HepG2 (cell line): ENCODE measurements at regions not wholly inside any gene's neighbourhood (a gene's known extent, or its start where the extent isn't known, plus 50 kb on each side); places are given as distances from the start of the nearest gene placed in this dataset.

Experiments used
- ATAC-seq: fragments of 200-7000 bp; cut with Tn5 transposase; 3 replicates; pipeline ENCODE4 v1.9.1; 2020; ENCODE audit warnings: mild to moderate bottlenecking, moderate library complexity
- BruUV-seq: library from RNA; stranded (reverse); fragments of 400-500 nt; replicated peaks from 2 replicates; lab custom pipeline; 2021; lab: Mats Ljungman, UMichigan
- CTCF ChIA-PET: fragments of 300-600 bp; formaldehyde crosslinking; extraction: SDS; loops from one replicate; lab custom pipeline; 2021; ENCODE audit warnings: low total read pairs, inconsistent platforms, low intra/inter-chr PET ratio; lab: Yijun Ruan, JAX
- POLR2A ChIA-PET: fragments of 350-600 bp; sonication (Branson Sonifier 250); formaldehyde crosslinking; loops from one replicate; lab custom pipeline; 2020; ENCODE audit warnings: antibody characterized with exemption, inconsistent platforms; lab: Yijun Ruan, JAX
- DNase-seq: peaks from one replicate; pipeline ENCODE4 v3.0.0-alpha.2; 2015; ENCODE audit warnings: low spot score
- FAIRE-seq: peaks from 3 replicates; lab custom pipeline; 2011; peaks lifted over from hg19 to GRCh38; lab: Jason Lieb, UNC
- H2AFZ ChIP-seq: one replicate; pipeline ENCODE4 v1.6.1; 2011; ENCODE audit warnings: low read length, inconsistent platforms
- H3K27ac ChIP-seq: fragments of 300-600 bp; 3 replicates; pipeline ENCODE4 v1.8.0; 2011; ENCODE audit warnings: mixed run types, mild to moderate bottlenecking, mixed read lengths, low read length, inconsistent platforms; ENCODE audit not compliant: insufficient read depth; ENCODE audit errors: extremely low read length
- H3K27me3 ChIP-seq, 2 experiments: fragments of 200-600 bp in 1 of 2; 2 replicates in 1 of 2; 3 replicates in 1 of 2; pipeline versions ENCODE4 v1.6.0 to v1.8.0; 2011; ENCODE audit warnings: low read length in 2 of 2, mild to moderate bottlenecking in 2 of 2, moderate library complexity in 2 of 2, inconsistent platforms in 1 of 2; ENCODE audit not compliant: insufficient read depth in 2 of 2, control insufficient read depth in 1 of 2
- H3K36me3 ChIP-seq, 2 experiments: fragments of 200-600 bp in 1 of 2; replicated peaks in 1 of 2; 2 replicates in 1 of 2; 3 replicates in 1 of 2; pipeline versions ENCODE4 v1.5.1 to v1.8.0; 2011; ENCODE audit warnings: low read length in 2 of 2, inconsistent platforms in 1 of 2; ENCODE audit not compliant: insufficient read depth in 2 of 2, control insufficient read depth in 1 of 2
- H3K4me1 ChIP-seq: 2 replicates; pipeline ENCODE4 v1.5.1; 2012; ENCODE audit warnings: low read length, inconsistent platforms; ENCODE audit not compliant: insufficient read depth
- H3K4me2 ChIP-seq: 2 replicates; pipeline ENCODE4 v1.6.0; 2011; ENCODE audit warnings: low read depth, low read length, inconsistent platforms
- H3K4me3 ChIP-seq, 3 experiments: fragments of 200-600 bp in 1 of 3; sonication (generic), shearing (Covaris generic) in 1 of 3; replicated peaks in 1 of 3; 2 replicates each; pipeline ENCODE4 v1.5.1; 2011 to 2016; ENCODE audit warnings: low read length in 3 of 3, inconsistent platforms in 2 of 3, low read depth in 2 of 3, mild to moderate bottlenecking in 2 of 3, control low read depth in 1 of 3, mixed read lengths in 1 of 3; ENCODE audit not compliant: insufficient read depth in 1 of 3
- H3K79me2 ChIP-seq: one replicate; pipeline ENCODE4 v1.6.1; 2011; ENCODE audit warnings: low read length, inconsistent platforms; ENCODE audit not compliant: insufficient read depth
- H3K9ac ChIP-seq: 2 replicates; pipeline ENCODE4 v1.6.0; 2011; ENCODE audit warnings: mild to moderate bottlenecking, low read depth, low read length, inconsistent platforms; ENCODE audit not compliant: insufficient read depth
- H3K9me3 ChIP-seq: 2 replicates; pipeline ENCODE4 v1.5.1; 2012; ENCODE audit warnings: mild to moderate bottlenecking, low read length
- H4K20me1 ChIP-seq: 2 replicates; pipeline ENCODE4 v1.6.0; 2011; ENCODE audit warnings: inconsistent platforms, mild to moderate bottlenecking, low read length, moderate library complexity; ENCODE audit not compliant: insufficient read depth
- ARID4A ChIP-seq: sonication (generic); formaldehyde crosslinking; IDR thresholded peaks from 2 replicates; pipeline ENCODE4 v1.5.0; 2020; ENCODE audit warnings: mild to moderate bottlenecking, missing genetic modification reagents, borderline replicate concordance
- HCFC1 ChIP-seq: fragments of 150-350 bp; IDR thresholded peaks from 2 replicates; pipeline ENCODE4 v1.6.1; 2014; ENCODE audit warnings: low read depth, low read length
- MAFF ChIP-seq: IDR thresholded peaks from 2 replicates; pipeline ENCODE4 v1.6.1; 2011; ENCODE audit warnings: low read depth, low read length, improper control_type of control experiment
- MAFK ChIP-seq, 2 experiments: IDR thresholded peaks in 1 of 2; conservative IDR thresholded peaks in 1 of 2; 2 replicates each; pipeline ENCODE4 v1.6.1; 2011; ENCODE audit warnings: improper control_type of control experiment in 2 of 2, low read length in 2 of 2
- SCMH1 ChIP-seq: sonication (generic); formaldehyde crosslinking; IDR thresholded peaks from 2 replicates; pipeline ENCODE4 v1.9.0; 2021; ENCODE audit warnings: missing genetic modification reagents, mild to moderate bottlenecking, borderline replicate concordance
- SIN3B ChIP-seq: fragments of 150-350 bp; IDR thresholded peaks from 2 replicates; pipeline ENCODE4 v1.6.1; 2014; ENCODE audit warnings: low read length
- SMARCC2 ChIP-seq: fragments of 450-650 bp; IDR thresholded peaks from 2 replicates; pipeline ENCODE4 v1.6.1; 2017; ENCODE audit warnings: antibody characterized with exemption, mild to moderate bottlenecking
- ZMYM3 ChIP-seq: sonication (generic); formaldehyde crosslinking; IDR thresholded peaks from 2 replicates; pipeline ENCODE4 v1.5.1; 2020; ENCODE audit warnings: mild to moderate bottlenecking, missing genetic modification reagents
- ZNF136 ChIP-seq: sonication (generic); formaldehyde crosslinking; IDR thresholded peaks from 2 replicates; pipeline ENCODE4 v1.8.1; 2022; ENCODE audit warnings: low read depth, mild to moderate bottlenecking, moderate library complexity, missing genetic modification reagents
- ZNF207 ChIP-seq: fragments of 450-650 bp; IDR thresholded peaks from 2 replicates; pipeline ENCODE4 v1.6.1; 2016; ENCODE audit warnings: antibody characterized with exemption, borderline replicate concordance
- ZNF276 ChIP-seq: sonication (generic); formaldehyde crosslinking; IDR thresholded peaks from 2 replicates; pipeline ENCODE4 v1.4.0; 2020; ENCODE audit warnings: mild to moderate bottlenecking, low read depth, missing genetic modification reagents
- WGBS: methylation state at CpG from one replicate; pipeline ENCODE4 v1.1.6; 2017; ENCODE audit warnings: low lambda C conversion rate; 5-methylcytosine and 5-hydroxymethylcytosine counted together
- in situ Hi-C: cut with HindIII; loops from 2 replicates; pipeline ENCODE4 v1.10.0; 2017; ENCODE audit warnings: low pct_unique_long_range_greater_than_20kb; ENCODE audit not compliant: extremely low pct_ligation_motif_present
- intact Hi-C: fragments of 100-400 bp; cut with micrococcal nuclease; formaldehyde crosslinking; loops from one replicate; pipeline ENCODE4 v1.10.0; 2022; ENCODE audit not compliant: unreplicated experiment
- TF ChIP-seq, protein P1 (sequence below): fragments of 450-650 bp; IDR thresholded peaks from 2 replicates; pipeline ENCODE4 v1.6.1; 2017

DNA sequence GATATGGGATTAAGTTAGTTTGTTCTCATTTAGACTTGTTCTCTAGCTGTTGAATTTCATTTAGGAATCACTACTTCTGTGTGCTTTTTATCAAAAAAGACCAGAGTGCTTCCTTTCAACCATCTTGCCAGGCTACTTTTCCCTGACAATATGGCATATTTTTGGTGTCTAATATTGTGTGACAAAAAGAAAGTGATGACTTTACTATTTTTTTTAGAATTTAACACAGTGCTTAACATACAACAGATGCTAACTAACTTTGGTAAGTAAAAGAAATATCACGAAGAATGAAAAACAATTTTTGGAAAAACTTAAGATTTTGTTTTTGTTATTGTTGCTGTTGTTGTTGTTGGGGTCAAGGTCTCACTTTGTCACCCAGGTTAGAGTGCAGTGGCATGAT is 462.2 kb upstream of the PABPC4L start:
- H2AFZ ChIP-seq, result no peak overlapping the region
- no peaks in the 10 kb centered on the region for H3K36me3 ChIP-seq
- no peak overlapping the region for H3K4me3 ChIP-seq
- H3K4me2 ChIP-seq, result no peak overlapping the region
- no peak for FAIRE-seq
- no peaks in the 10 kb centered on the region for H3K4me1 ChIP-seq
- no peaks in the 10 kb centered on the region for H4K20me1 ChIP-seq
- no peaks in the 10 kb centered on the region for H3K79me2 ChIP-seq
- intact Hi-C loops (no loop called here), in situ Hi-C loops (no loop called here)
- WGBS, result 3% methylated on average over 1 of the region's 1 CpG
- DNase-seq, result no peak
- TF ChIP-seq MAFK (conservative IDR thresholded peaks at IDR 0.05 in 1 of 2, IDR thresholded peaks at IDR 0.05 in 1 of 2; ENCODE audit: low read length in 2 of 2) (peak in 1 of 2 experiments; percentile 59; a peak in 3 of 4 replicates), SMARCC2 (no peak), ZNF207 (no peak), ARID4A (no peak), HCFC1 (no peak), SIN3B (no peak), ZMYM3 (CRISPR knock-in tag) (no peak), SCMH1 (CRISPR knock-in tag) (no peak), MAFF (peak; percentile 50; the same call in 1 of the 2 replicates), ZNF276 (CRISPR knock-in tag) (no peak), ZNF136 (CRISPR knock-in tag) (no peak)
- TF ChIP-seq, protein P1, sequence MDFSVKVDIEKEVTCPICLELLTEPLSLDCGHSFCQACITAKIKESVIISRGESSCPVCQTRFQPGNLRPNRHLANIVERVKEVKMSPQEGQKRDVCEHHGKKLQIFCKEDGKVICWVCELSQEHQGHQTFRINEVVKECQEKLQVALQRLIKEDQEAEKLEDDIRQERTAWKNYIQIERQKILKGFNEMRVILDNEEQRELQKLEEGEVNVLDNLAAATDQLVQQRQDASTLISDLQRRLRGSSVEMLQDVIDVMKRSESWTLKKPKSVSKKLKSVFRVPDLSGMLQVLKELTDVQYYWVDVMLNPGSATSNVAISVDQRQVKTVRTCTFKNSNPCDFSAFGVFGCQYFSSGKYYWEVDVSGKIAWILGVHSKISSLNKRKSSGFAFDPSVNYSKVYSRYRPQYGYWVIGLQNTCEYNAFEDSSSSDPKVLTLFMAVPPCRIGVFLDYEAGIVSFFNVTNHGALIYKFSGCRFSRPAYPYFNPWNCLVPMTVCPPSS, result no peak
- no peak overlapping the region for H3K9ac ChIP-seq
- no peak overlapping the region for H3K27ac ChIP-seq
- no peak for ATAC-seq
- BruUV-seq, result no TSS peak
- H3K9me3 ChIP-seq, result no peaks in the 10 kb centered on the region
- H3K27me3 ChIP-seq, result no peaks in the 10 kb centered on the region
- ChIA-PET CTCF (no interaction called here), POLR2A (no interaction called here)
